ENCODE measurements at regions not wholly inside any gene's neighbourhood (a gene's known extent, or its start where the extent isn't known, plus 50 kb on each side); places are given as distances from the start of the nearest gene placed in this dataset.

- DNase-seq (ENCODE audit: low spot score) = no peak
Measured at GRCh38 chr20:7250337-7250736, 482.9 kb downstream of the BMP2 start.

DNA sequence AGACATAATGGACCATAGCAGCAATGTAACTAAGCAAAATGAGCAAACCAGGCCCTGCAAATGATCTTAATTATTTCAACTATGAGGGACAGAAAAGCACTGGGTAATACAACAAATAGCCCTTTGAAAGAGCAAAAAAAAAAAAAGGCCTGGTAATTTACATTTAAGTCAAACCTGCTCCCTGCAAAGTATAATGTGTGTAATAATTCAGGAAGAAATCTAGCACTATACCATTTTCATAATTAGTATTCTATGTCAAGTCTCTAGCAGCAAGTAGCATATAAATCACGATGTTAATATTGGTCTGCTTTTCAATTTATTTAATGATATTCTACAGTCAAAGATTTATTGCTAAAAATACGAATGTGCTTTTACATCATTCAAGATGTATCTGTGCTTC, 489.6 kb downstream of the BMP2 start:
- DNase-seq (ENCODE audit: low spot score) = no peak

- DNase-seq (ENCODE audit: low spot score) = peak; percentile 46
Measured at GRCh38 chr20:7257692-7258466, 490.4 kb downstream of the BMP2 start.

GRCh38 chr20:7262803-7263202, 495.3 kb downstream of the BMP2 start:
- no peak for DNase-seq (ENCODE audit: low spot score)

- DNase-seq (ENCODE audit: low spot score) = no peak
Measured at GRCh38 chr20:7264137-7264536, 496.7 kb downstream of the BMP2 start.

DNA sequence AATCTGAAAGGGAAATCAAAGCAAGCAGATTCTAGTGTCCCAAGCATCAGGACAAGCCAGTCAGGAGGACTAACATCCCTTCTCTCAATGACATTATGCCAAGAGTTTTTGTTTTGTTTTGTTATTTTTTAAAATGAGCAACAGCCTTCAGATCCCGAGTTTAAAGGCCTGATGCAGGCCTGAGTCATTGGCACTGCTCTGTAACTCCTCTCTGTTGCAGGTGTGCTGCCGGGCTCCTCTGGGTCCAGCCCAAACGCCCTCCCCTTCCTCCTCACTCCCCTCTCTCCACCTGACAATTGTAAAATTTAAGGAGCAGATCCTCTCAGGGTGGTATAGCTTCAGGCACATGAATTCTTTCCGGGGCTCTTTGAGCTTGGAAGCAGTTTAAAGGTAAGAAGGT, 502.0 kb downstream of the BMP2 start:
- no peak for DNase-seq (ENCODE audit: low spot score)

DNA sequence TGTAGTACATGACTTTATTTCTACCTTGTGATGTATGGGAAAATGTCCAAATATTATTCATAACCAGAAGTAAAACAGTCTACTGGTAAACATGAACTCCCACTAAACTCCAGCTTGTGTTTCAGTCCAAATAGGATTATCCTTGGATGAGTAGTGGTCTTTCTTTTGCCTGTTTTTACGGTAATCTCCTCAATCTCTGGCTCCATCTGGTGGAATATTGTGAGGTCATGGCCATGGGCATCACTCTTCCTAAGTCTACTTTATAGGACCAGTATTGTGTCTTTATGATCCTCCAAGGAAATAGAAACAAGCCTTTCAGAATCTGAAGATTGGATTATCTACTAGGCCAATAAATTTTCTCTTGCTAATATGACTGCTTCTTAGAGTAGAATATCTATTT, 505.0 kb downstream of the BMP2 start:
- DNase-seq (ENCODE audit: low spot score) = no peak

DNA sequence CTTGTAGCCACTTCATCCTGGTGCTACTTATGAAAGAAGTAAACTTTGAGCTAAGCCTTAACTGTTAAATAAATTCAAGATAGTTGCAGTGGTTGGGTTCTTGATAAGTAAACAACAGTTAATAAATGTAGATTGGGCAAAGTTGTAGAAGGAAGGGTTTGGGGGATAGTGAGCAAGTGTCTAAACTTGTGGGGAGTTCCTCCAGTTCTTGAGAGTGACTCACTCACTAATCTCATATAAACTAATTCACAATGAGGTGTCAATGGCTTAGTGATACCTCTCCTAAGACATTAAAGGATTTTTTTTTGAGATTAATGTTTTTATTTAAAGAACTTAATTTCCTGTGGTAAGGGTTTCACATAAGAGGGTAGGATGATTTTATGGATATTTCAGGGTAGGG, 507.4 kb downstream of the BMP2 start:
- DNase-seq (ENCODE audit: low spot score) = no peak

DNA sequence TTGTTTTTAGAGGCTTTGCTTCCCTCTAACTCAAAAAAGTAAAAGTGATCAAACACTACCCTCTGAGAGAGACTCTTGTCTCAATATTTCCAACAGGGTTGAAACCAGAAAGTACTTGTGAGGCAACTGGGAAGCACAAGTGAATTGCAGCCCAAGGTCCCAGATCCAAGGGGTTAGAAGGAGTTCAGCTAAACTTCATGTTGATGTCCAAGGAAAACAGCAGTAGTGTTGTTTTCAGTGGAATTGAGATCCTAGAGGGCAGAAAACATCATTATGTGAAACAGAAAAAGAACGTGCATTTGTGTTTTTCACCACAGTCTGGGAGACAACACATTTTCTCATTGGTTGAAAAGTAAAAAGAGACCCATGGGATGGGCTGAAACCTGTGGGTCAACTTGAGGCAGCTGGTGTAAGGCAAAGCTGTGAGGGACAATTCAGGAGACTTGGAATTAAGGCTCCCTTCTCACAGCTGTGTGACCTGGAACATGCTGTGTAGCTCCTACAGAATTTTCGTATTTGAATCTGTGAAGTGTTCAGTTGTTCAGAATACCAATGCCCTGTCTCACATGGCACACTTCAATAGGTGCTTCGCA, 508.3 kb downstream of the BMP2 start:
- no peak for DNase-seq (ENCODE audit: low spot score)

- DNase-seq (ENCODE audit: low spot score) = peak; percentile 84
Measured at GRCh38 chr20:7285918-7286556, 518.6 kb downstream of the BMP2 start.

DNA sequence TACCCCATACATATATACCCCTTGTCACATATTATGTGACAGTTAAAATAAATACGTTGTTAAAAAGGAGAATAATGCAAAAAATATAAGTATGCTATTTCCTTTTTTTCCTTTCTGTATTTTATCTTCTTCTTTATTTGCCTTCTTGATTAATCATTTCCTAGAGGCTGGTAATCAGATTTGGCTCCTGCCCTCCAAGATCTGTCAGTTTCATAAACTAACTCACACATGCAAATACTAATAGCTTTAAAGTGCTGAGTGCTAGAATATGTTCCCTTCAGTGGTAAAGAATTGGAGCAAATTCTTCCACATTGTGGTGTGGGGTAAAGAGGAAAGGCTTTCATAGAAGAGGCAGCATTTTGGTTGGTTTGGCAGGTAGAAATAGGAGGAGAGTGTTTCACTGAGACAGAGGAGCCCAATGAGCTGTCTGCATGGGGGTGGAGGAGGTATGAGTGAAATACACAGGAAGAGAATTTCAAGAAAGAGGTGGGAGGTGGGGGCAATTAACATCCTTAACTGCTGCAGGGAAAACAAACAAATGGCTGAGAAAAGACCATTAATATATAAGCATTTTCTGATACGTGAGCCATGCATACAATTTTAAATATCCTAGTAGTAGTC, 523.9 kb downstream of the BMP2 start:
- DNase-seq (ENCODE audit: low spot score) = no peak

GRCh38 chr20:7291946-7292345, 524.5 kb downstream of the BMP2 start:
- no peak for DNase-seq (ENCODE audit: low spot score)

- DNase-seq (ENCODE audit: low spot score) = no peak
Measured at GRCh38 chr20:7294816-7295360, 527.4 kb downstream of the BMP2 start.

DNA sequence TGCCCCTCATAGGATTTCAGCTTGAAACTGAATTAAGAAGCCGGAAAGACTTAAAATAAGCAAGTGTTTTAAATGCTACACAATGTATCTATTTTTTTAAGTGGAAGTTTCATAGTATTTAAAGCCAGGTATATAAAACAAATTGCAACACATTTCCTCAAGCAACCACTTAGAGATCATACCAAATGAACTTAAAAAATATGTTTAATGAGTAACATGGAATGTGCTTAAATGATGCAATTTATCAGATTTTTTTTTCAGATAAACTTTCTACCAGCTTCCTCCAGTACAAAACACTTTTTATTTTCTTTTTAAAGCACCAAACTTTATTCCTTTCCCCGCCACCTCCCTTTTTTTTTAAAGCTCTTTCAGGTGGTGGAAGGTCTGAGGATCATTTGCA, 534.3 kb downstream of the BMP2 start:
- DNase-seq (ENCODE audit: low spot score) = no peak

- DNase-seq (ENCODE audit: low spot score) = no peak
Measured at GRCh38 chr20:7302250-7302649, 534.8 kb downstream of the BMP2 start.

GRCh38 chr20:7305976-7306375, 538.5 kb downstream of the BMP2 start:
- DNase-seq (ENCODE audit: low spot score) = no peak

DNA sequence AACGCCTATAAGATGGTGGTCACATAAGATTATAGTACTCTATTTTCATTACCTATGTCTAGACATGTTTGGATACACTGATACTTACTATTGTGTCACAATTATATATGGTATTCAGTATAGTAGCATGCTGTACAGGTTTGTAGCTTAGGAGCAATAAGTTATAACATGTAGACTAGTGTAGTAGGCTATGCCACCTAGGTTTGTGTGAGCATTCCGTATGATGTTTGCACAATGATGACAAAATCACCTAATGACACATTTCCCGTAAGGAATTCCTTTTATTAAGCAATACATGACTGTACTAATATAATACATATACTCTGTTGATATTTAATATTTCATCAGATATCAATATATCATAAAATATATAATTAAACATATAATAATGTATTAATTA, 540.7 kb downstream of the BMP2 start:
- DNase-seq (ENCODE audit: low spot score) = no peak

GRCh38 chr20:7313047-7313446, 545.6 kb downstream of the BMP2 start:
- no peak for DNase-seq (ENCODE audit: low spot score)

GRCh38 chr20:7323957-7324356, 556.5 kb downstream of the BMP2 start:
- DNase-seq (ENCODE audit: low spot score) = no peak

DNA sequence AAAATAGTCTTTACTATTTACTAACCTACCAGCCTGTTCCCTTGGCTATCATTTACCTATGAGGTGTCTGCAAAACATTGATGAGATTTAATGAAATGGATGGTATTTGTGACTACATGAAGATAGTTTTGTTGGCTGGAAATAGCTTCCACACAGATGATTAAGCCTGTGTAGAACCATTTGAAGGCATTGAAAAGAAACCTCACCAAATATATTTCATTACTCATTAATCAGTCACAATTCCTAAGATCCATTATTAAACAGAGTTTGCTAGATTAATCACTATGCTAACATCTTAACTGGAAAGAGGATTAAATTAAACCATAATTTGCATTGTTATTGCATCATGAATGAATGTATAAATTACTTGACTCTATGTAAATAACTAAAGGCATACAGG, 560.3 kb downstream of the BMP2 start:
- no peak for DNase-seq (ENCODE audit: low spot score)

GRCh38 chr20:7330850-7331249, 563.4 kb downstream of the BMP2 start:
- no peak for DNase-seq (ENCODE audit: low spot score)

GRCh38 chr20:7332169-7332568, 564.7 kb downstream of the BMP2 start:
- no peak for DNase-seq (ENCODE audit: low spot score)

- no peak for DNase-seq (ENCODE audit: low spot score)
Measured at GRCh38 chr20:7333841-7334240, 566.4 kb downstream of the BMP2 start.

Measured in mucosa of gallbladder (tissue), 1 donor.